HCT116 (cell line): ENCODE measurements at regions not wholly inside any gene's neighbourhood (a gene's known extent, or its start where the extent isn't known, plus 50 kb on each side); places are given as distances from the start of the nearest gene placed in this dataset.

ENCODE experiments used
- ATAC-seq: fragments of 200-7000 bp; cut with Tn5 transposase; 2 replicates; pipeline ENCODE4 v1.9.1; 2020; ENCODE audit warnings: mild to moderate bottlenecking, moderate library complexity
- BruUV-seq: library from RNA; stranded (reverse); fragments of 400-500 nt; replicated peaks from 2 replicates; lab custom pipeline; 2021; lab: Mats Ljungman, UMichigan
- CTCF ChIA-PET: fragments of 300-600 bp; sonication (Branson Sonifier 250); formaldehyde crosslinking; loops from one replicate; lab custom pipeline; 2021; ENCODE audit warnings: antibody characterized with exemption; lab: Charles Lee
- POLR2A ChIA-PET: fragments of 300-600, 350-600 bp; sonication (Branson Sonifier 250); formaldehyde crosslinking; loops from one replicate; lab custom pipeline; 2021; ENCODE audit warnings: antibody characterized with exemption; lab: Charles Lee
- RAD21 ChIA-PET, 2 experiments: fragments of 300-600 bp; sonication (Branson Sonifier 250); formaldehyde crosslinking; loops; one replicate each; lab custom pipeline; 2023; ENCODE audit warnings: low total read pairs in 2 of 2; ENCODE audit not compliant: uncharacterized antibody in 2 of 2, unreplicated experiment in 2 of 2, low non-redundant PET in 1 of 2; lab: Charles Lee
- DNase-seq: peaks from one replicate; pipeline ENCODE4 v3.0.0-alpha.2; 2010; ENCODE audit warnings: low read depth, low spot score
- H2AFZ ChIP-seq: fragments of 200-600 bp; shearing (Covaris generic), sonication (generic); 2 replicates; pipeline ENCODE4 v1.6.1; 2017; ENCODE audit warnings: low read depth, mixed run types, mixed read lengths, antibody characterized with exemption, low read length; ENCODE audit not compliant: poor library complexity, severe bottlenecking
- H3K27ac ChIP-seq: 2 replicates; pipeline ENCODE4 v1.5.1; 2012; ENCODE audit warnings: low read depth, low read length
- H3K27me3 ChIP-seq: fragments of 200-600 bp; sonication (generic); 2 replicates; pipeline ENCODE4 v1.6.1; 2016; ENCODE audit warnings: mixed run types, low read length, mixed read lengths; ENCODE audit not compliant: insufficient read depth
- H3K36me3 ChIP-seq, 2 experiments: fragments of 200-500 bp in 1 of 2; fragments of 200-600 bp in 1 of 2; sonication (Bioruptor generic) in 1 of 2; sonication (generic) in 1 of 2; 2 replicates each; pipeline versions ENCODE4 v1.5.1 to v1.6.1; 2014 to 2016; ENCODE audit warnings: low read length in 2 of 2, inconsistent platforms in 1 of 2, mixed read lengths in 1 of 2, mixed run types in 1 of 2; ENCODE audit not compliant: insufficient read depth in 2 of 2, control insufficient read depth in 1 of 2
- H3K4me1 ChIP-seq, 2 experiments: fragments of 200-600 bp in 1 of 2; sonication (generic) in 1 of 2; 2 replicates each; pipeline versions ENCODE4 v1.5.1 to v1.6.1; 2012 to 2017; ENCODE audit warnings: low read length in 2 of 2, inconsistent platforms in 1 of 2, mild to moderate bottlenecking in 1 of 2, mixed read lengths in 1 of 2, mixed run types in 1 of 2, moderate library complexity in 1 of 2; ENCODE audit not compliant: insufficient read depth in 2 of 2, control insufficient read depth in 1 of 2
- H3K4me2 ChIP-seq: fragments of 200-600 bp; sonication (generic); 2 replicates; pipeline ENCODE4 v1.6.1; 2017; ENCODE audit warnings: mixed run types, low read length, mixed read lengths
- H3K4me3 ChIP-seq, 2 experiments: fragments of 200-600 bp in 1 of 2; sonication (generic) in 1 of 2; replicated peaks in 1 of 2; 2 replicates each; pipeline ENCODE4 v1.5.1; 2011 to 2016; ENCODE audit warnings: low read length in 2 of 2, control low read depth in 1 of 2, low read depth in 1 of 2, mild to moderate bottlenecking in 1 of 2, mixed read lengths in 1 of 2, mixed run types in 1 of 2
- H3K79me2 ChIP-seq: fragments of 200-600 bp; sonication (generic); 2 replicates; pipeline ENCODE4 v1.6.1; 2017; ENCODE audit warnings: mild to moderate bottlenecking, mixed run types, low read length, moderate library complexity, mixed read lengths; ENCODE audit not compliant: insufficient read depth
- H3K9ac ChIP-seq: fragments of 200-600 bp; sonication (generic); 2 replicates; pipeline ENCODE4 v1.6.1; 2016; ENCODE audit warnings: low read length, mixed read lengths
- H3K9me2 ChIP-seq: fragments of 200-600 bp; sonication (generic), shearing (Covaris generic); 2 replicates; pipeline ENCODE4 v1.6.1; 2017; ENCODE audit warnings: mixed run types, mild to moderate bottlenecking, moderate library complexity; ENCODE audit not compliant: insufficient read depth
- H3K9me3 ChIP-seq, 2 experiments: fragments of 200-500 bp in 1 of 2; fragments of 200-600 bp in 1 of 2; sonication (Bioruptor generic) in 1 of 2; sonication (generic) in 1 of 2; 2 replicates each; pipeline ENCODE4 v1.6.1; 2014 to 2017; ENCODE audit warnings: low read length in 2 of 2, mixed read lengths in 2 of 2, inconsistent platforms in 1 of 2, low read depth in 1 of 2, mild to moderate bottlenecking in 1 of 2, mixed run types in 1 of 2, moderate library complexity in 1 of 2; ENCODE audit not compliant: control insufficient read depth in 1 of 2, insufficient read depth in 1 of 2
- H4K20me1 ChIP-seq: fragments of 200-600 bp; sonication (generic), shearing (Covaris generic); 2 replicates; pipeline ENCODE4 v1.6.1; 2017; ENCODE audit warnings: mixed run types, mild to moderate bottlenecking, moderate library complexity; ENCODE audit not compliant: insufficient read depth
- CBX3 ChIP-seq: IDR thresholded peaks from 2 replicates; pipeline ENCODE4 v1.6.1; 2012; ENCODE audit warnings: low read depth
- EGR1 ChIP-seq: IDR thresholded peaks from 2 replicates; pipeline ENCODE4 v1.6.1; 2012; ENCODE audit warnings: low read depth
- ELF1 ChIP-seq: IDR thresholded peaks from 2 replicates; pipeline ENCODE4 v1.6.1; 2012; ENCODE audit warnings: low read depth, borderline replicate concordance
- EZH2 ChIP-seq: fragments of 200-600 bp; sonication (generic); IDR thresholded peaks from 2 replicates; pipeline ENCODE4 v1.6.1; 2017; ENCODE audit warnings: antibody characterized with exemption, mixed run types
- EZH2phosphoT487 ChIP-seq: fragments of 200-600 bp; IDR thresholded peaks from 2 replicates; pipeline ENCODE4 v1.6.1; 2018; ENCODE audit warnings: antibody characterized with exemption, borderline replicate concordance
- FOSL1 ChIP-seq: IDR thresholded peaks from 2 replicates; pipeline ENCODE4 v1.6.1; 2012; ENCODE audit warnings: low read depth
- MAX ChIP-seq: IDR thresholded peaks from 2 replicates; pipeline ENCODE4 v1.6.1; 2012
- POLR2A ChIP-seq: IDR thresholded peaks from 2 replicates; pipeline ENCODE4 v1.7.0; 2011; ENCODE audit warnings: borderline replicate concordance; ENCODE audit not compliant: insufficient read depth, insufficient read length; ENCODE audit errors: extremely low read depth
- POLR2AphosphoS5 ChIP-seq: IDR thresholded peaks from 2 replicates; pipeline ENCODE4 v1.6.1; 2011; ENCODE audit warnings: mild to moderate bottlenecking, low read depth, low read length, moderate library complexity
- RAD21 ChIP-seq: IDR thresholded peaks from 2 replicates; pipeline ENCODE4 v1.6.1; 2012; ENCODE audit warnings: low read depth, mild to moderate bottlenecking
- REST ChIP-seq: IDR thresholded peaks from 2 replicates; pipeline ENCODE4 v1.6.1; 2012; ENCODE audit warnings: low read depth
- SIN3A ChIP-seq: IDR thresholded peaks from 2 replicates; pipeline ENCODE4 v1.6.1; 2012; ENCODE audit warnings: low read depth
- SP1 ChIP-seq: IDR thresholded peaks from 2 replicates; pipeline ENCODE4 v1.6.1; 2012; ENCODE audit warnings: low read depth
- SRF ChIP-seq: IDR thresholded peaks from 2 replicates; pipeline ENCODE4 v1.6.1; 2012; ENCODE audit warnings: low read depth
- TCF7L2 ChIP-seq: IDR thresholded peaks from 2 replicates; pipeline ENCODE4 v1.7.0; 2011; ENCODE audit warnings: borderline replicate concordance, inconsistent platforms; ENCODE audit not compliant: insufficient read depth, insufficient read length; ENCODE audit errors: extremely low read depth
- ZBTB33 ChIP-seq: IDR thresholded peaks from 2 replicates; pipeline ENCODE4 v1.6.1; 2011; ENCODE audit warnings: mild to moderate bottlenecking, low read length, moderate library complexity; ENCODE audit not compliant: insufficient replicate concordance; ENCODE audit errors: extremely low read depth
- ZFX ChIP-seq: fragments of 450-650 bp; IDR thresholded peaks from 2 replicates; pipeline ENCODE4 v1.6.1; 2017
- ZNF274 ChIP-seq: fragments of 200-500 bp; sonication (Bioruptor generic); IDR thresholded peaks from 2 replicates; pipeline ENCODE4 v1.6.1; 2014; ENCODE audit warnings: mild to moderate bottlenecking, low read depth, low read length, inconsistent platforms
- intact Hi-C: fragments of 100-400 bp; cut with micrococcal nuclease; formaldehyde crosslinking; loops from 2 replicates; pipeline ENCODE4 v1.10.0; 2022

- intact Hi-C loops = no loop called here
- Histone ChIP-seq H3K4me3 (no peak overlapping the region), H2AFZ (no peak overlapping the region), H3K9me2 (no peaks in the 10 kb centered on the region), H3K4me2 (no peak overlapping the region), H3K36me3 (no peaks in the 10 kb centered on the region), H3K79me2 (no peaks in the 10 kb centered on the region), H3K27ac (no peak overlapping the region), H3K27me3 (no peaks in the 10 kb centered on the region), H3K4me1 (no peaks in the 10 kb centered on the region), H3K9ac (no peak overlapping the region), H3K9me3 (no peaks in the 10 kb centered on the region), H4K20me1 (no peaks in the 10 kb centered on the region)
- RAD21 ChIA-PET = no interaction called here
- CTCF ChIA-PET = no interaction called here
- TF ChIP-seq ZFX = no peak
- TF ChIP-seq POLR2A = no peak
- TF ChIP-seq FOSL1 = no peak
- no peak for TF ChIP-seq EZH2phosphoT487
- no peak for TF ChIP-seq ELF1
- TF ChIP-seq CBX3 = no peak
- no peak for TF ChIP-seq POLR2AphosphoS5
- no peak for TF ChIP-seq EGR1
- TF ChIP-seq TCF7L2 = no peak
- TF ChIP-seq SIN3A = no peak
- TF ChIP-seq MAX = no peak
- TF ChIP-seq ZBTB33 = no peak
- no peak for TF ChIP-seq SP1
- TF ChIP-seq ZNF274 = no peak
- TF ChIP-seq RAD21 = no peak
- TF ChIP-seq REST = no peak
- TF ChIP-seq SRF = no peak
- TF ChIP-seq EZH2 = no peak
- no TSS peak for BruUV-seq
- POLR2A ChIA-PET = no interaction called here
- DNase-seq = no peak
- no peak for ATAC-seq
Observed at GRCh38 chr18:24799176-24799575, 338.7 kb downstream of the HRH4 start.
